Gastrocnemius medialis (tissue), 4 donors: ENCODE measurements at regions not wholly inside any gene's neighbourhood (a gene's known extent, or its start where the extent isn't known, plus 50 kb on each side); places are given as distances from the start of the nearest gene placed in this dataset.

Experiments used
- ATAC-seq, 2 donors: fragments of 150-250 bp; one replicate each; pipeline ENCODE4 v1.9.1; 2016
- DNase-seq, 2 donors: peaks; one replicate each; pipeline ENCODE4 v3.0.0-alpha.2; 2019
- H3K27ac ChIP-seq, 4 donors: fragments of 200-600 bp; sonication (generic); 1 replicate in 1 of 4; 2 replicates in 3 of 4; pipeline ENCODE4 v1.5.1; 2016 to 2018; ENCODE audit warnings: mild to moderate bottlenecking in 2 of 4, moderate library complexity in 1 of 4
- H3K27me3 ChIP-seq, 3 donors: fragments of 200-600 bp; sonication (generic) in 2 of 3; 1 replicate in 1 of 3; 2 replicates in 2 of 3; pipeline versions ENCODE4 v1.5.1 to v1.6.0; 2016 to 2019; ENCODE audit warnings: mild to moderate bottlenecking in 1 of 3, moderate library complexity in 1 of 3
- H3K36me3 ChIP-seq, 2 donors: fragments of 200-600 bp; sonication (generic) in 1 of 2; one replicate each; pipeline ENCODE4 v1.5.1; 2017 to 2018
- H3K4me1 ChIP-seq, 2 donors: fragments of 200-600 bp; sonication (generic) in 1 of 2; one replicate each; pipeline ENCODE4 v1.5.1; 2016 to 2017; ENCODE audit warnings: mild to moderate bottlenecking in 2 of 2
- H3K4me3 ChIP-seq, 4 donors: fragments of 200-600 bp; sonication (generic) in 3 of 4; 1 replicate in 1 of 4; 2 replicates in 3 of 4; pipeline ENCODE4 v1.5.1; 2016 to 2019; ENCODE audit warnings: mild to moderate bottlenecking in 2 of 4
- H3K9me3 ChIP-seq, 3 donors: fragments of 200-600 bp; sonication (generic) in 2 of 3; 1 replicate in 1 of 3; 2 replicates in 2 of 3; pipeline ENCODE4 v1.5.1; 2016 to 2019
- POLR2A ChIP-seq, 2 donors: fragments of 450-650 bp; IDR thresholded peaks; one replicate each; pipeline ENCODE4 v1.6.1; 2017; ENCODE audit warnings: antibody characterized with exemption in 2 of 2, mild to moderate bottlenecking in 2 of 2, moderate library complexity in 2 of 2
- in situ Hi-C, 4 donors: fragments of 200-750 bp; cut with MboI; loops; one replicate each; pipeline versions ENCODE4 v1.15.0 to v1.8.0; 2017; ENCODE audit warnings: low sequenced_read_pairs in 4 of 4
- intact Hi-C: fragments of 100-400 bp; cut with DNase I; formaldehyde crosslinking; loops from one replicate; pipeline ENCODE4 v1.15.1; 2023; ENCODE audit warnings: low total_unique reads
- TF ChIP-seq, protein P1 (sequence below), 5 experiments: fragments of 450-650 bp in 3 of 5; fragments of 200-600 bp in 2 of 5; sonication (generic) in 2 of 5; IDR thresholded peaks in 4 of 5; conservative IDR thresholded peaks in 1 of 5; 1 replicate in 4 of 5; 2 replicates in 1 of 5; pipeline ENCODE4 v1.5.1; 2016 to 2019; ENCODE audit warnings: antibody characterized with exemption in 5 of 5, mild to moderate bottlenecking in 3 of 5, moderate library complexity in 3 of 5

DNA sequence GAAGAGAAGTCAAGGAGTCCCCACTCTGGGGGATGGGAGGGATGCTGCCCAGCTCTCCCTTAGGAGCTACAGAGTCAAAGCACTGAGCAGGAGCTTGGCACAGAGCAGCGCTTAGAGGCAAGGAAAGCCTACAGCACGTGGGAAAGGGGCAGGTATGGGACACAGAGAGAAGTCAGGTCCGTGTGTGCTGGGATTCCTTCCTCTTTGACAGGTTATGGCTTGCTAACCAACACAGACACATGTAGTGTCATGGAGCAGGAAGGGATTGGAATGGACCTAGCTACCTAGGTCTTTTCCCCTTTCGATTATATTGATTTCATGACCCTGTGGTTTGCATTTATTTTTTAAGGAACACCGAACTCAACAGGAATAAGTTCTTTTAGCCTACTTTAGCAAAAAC lies 208.5 kb upstream of the TUT7 start:
- no peaks in the 10 kb centered on the region for H3K4me1 ChIP-seq
- intact Hi-C loops: no loop called here
- no peak overlapping the region for H3K27ac ChIP-seq
- DNase-seq (no peak), ATAC-seq (no peak)
- TF ChIP-seq, protein P1, sequence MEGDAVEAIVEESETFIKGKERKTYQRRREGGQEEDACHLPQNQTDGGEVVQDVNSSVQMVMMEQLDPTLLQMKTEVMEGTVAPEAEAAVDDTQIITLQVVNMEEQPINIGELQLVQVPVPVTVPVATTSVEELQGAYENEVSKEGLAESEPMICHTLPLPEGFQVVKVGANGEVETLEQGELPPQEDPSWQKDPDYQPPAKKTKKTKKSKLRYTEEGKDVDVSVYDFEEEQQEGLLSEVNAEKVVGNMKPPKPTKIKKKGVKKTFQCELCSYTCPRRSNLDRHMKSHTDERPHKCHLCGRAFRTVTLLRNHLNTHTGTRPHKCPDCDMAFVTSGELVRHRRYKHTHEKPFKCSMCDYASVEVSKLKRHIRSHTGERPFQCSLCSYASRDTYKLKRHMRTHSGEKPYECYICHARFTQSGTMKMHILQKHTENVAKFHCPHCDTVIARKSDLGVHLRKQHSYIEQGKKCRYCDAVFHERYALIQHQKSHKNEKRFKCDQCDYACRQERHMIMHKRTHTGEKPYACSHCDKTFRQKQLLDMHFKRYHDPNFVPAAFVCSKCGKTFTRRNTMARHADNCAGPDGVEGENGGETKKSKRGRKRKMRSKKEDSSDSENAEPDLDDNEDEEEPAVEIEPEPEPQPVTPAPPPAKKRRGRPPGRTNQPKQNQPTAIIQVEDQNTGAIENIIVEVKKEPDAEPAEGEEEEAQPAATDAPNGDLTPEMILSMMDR (IDR thresholded peaks at IDR 0.05 in 4 of 5, conservative IDR thresholded peaks at IDR 0.05 in 1 of 5): no peak
- no peak for TF ChIP-seq POLR2A (IDR thresholded peaks at IDR 0.05)
- in situ Hi-C loops: no loop called here
- H3K4me3 ChIP-seq: no peak overlapping the region
- peaks cover 0 to 2% (median 0%) of the 10 kb centered on the region in 3 donors for H3K27me3 ChIP-seq
- H3K36me3 ChIP-seq: no peaks in the 10 kb centered on the region
- H3K9me3 ChIP-seq: no peaks in the 10 kb centered on the region

DNA sequence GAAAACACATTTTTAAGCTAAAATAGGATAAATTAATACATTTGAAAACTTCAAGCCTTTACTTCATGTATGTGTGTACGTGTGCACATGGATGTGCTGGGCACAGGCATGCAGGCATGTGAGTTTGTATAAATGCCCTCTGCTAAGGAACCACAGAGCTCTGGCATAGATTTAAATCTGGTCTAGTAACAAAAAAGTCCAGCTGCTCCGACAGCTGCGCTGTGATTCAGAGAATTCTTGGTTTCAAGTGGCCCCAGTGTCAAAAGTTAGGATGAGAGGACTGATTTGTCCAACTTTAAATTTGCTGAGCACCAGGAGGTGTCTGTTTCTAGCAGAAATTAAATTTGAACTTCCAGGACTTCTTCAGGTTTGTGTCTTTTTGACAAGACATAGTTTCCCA lies 203.7 kb upstream of the TUT7 start:
- H3K4me1 ChIP-seq: peaks cover 0 to 4% of the 10 kb centered on the region in 2 donors
- no peaks in the 10 kb centered on the region for H3K27me3 ChIP-seq
- no peak overlapping the region for H3K4me3 ChIP-seq
- intact Hi-C loops (no loop called here), in situ Hi-C loops (no loop called here)
- no peak overlapping the region for H3K27ac ChIP-seq
- no peak for DNase-seq
- TF ChIP-seq, protein P1 (IDR thresholded peaks at IDR 0.05 in 4 of 5, conservative IDR thresholded peaks at IDR 0.05 in 1 of 5): no peak
- no peak for TF ChIP-seq POLR2A (IDR thresholded peaks at IDR 0.05)
- no peak for ATAC-seq
- no peaks in the 10 kb centered on the region for H3K36me3 ChIP-seq
- no peaks in the 10 kb centered on the region for H3K9me3 ChIP-seq

GRCh38 chr9:86557063-86557766 lies 203.0 kb upstream of the TUT7 start:
- H3K36me3 ChIP-seq: no peaks in the 10 kb centered on the region
- intact Hi-C loops (no loop called here), in situ Hi-C loops (no loop called here)
- H3K4me1 ChIP-seq: peaks cover 0 to 4% of the 10 kb centered on the region in 2 donors
- H3K4me3 ChIP-seq: no peak overlapping the region
- H3K27ac ChIP-seq: no peak overlapping the region
- TF ChIP-seq POLR2A (IDR thresholded peaks at IDR 0.05): no peak
- TF ChIP-seq, protein P1 (IDR thresholded peaks at IDR 0.05 in 4 of 5, conservative IDR thresholded peaks at IDR 0.05 in 1 of 5): no peak
- ATAC-seq: peak; percentile 36 to 82
- no peaks in the 10 kb centered on the region for H3K27me3 ChIP-seq
- H3K9me3 ChIP-seq: no peaks in the 10 kb centered on the region
- DNase-seq: peak in 1 of 2 donors; percentile 42

DNA sequence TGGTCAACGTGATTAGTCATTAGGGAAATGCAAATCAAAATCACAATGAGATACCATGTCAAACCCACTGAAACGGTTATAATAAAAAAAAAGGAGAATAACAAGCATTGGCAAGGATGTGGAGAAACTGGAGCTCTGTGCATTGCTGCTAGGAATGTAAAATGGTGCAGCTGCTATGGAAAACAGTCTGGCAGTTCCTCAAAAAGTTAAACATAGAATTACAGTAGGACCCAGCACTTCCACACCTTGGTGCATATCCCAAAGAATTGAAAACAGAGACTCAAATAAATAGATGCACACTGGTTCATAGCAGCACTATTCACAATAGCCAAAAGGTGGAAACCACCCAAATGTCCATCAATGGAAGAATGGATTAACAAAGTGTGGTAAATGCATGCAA lies 201.5 kb upstream of the TUT7 start:
- no peak for ATAC-seq
- no peaks in the 10 kb centered on the region for H3K9me3 ChIP-seq
- in situ Hi-C loops: no loop called here
- H3K4me1 ChIP-seq: peaks cover 0 to 4% of the 10 kb centered on the region in 2 donors
- no peak overlapping the region for H3K27ac ChIP-seq
- no peaks in the 10 kb centered on the region for H3K36me3 ChIP-seq
- intact Hi-C loops: no loop called here
- H3K4me3 ChIP-seq: no peak overlapping the region
- TF ChIP-seq POLR2A (IDR thresholded peaks at IDR 0.05): no peak
- TF ChIP-seq, protein P1 (IDR thresholded peaks at IDR 0.05 in 4 of 5, conservative IDR thresholded peaks at IDR 0.05 in 1 of 5): no peak
- H3K27me3 ChIP-seq: no peaks in the 10 kb centered on the region
- DNase-seq: no peak

GRCh38 chr9:86550401-86550800 lies 196.2 kb upstream of the TUT7 start:
- H3K27ac ChIP-seq: no peak overlapping the region
- intact Hi-C loops (no loop called here), in situ Hi-C loops (no loop called here)
- DNase-seq (no peak), ATAC-seq (no peak)
- no peak overlapping the region for H3K4me3 ChIP-seq
- H3K4me1 ChIP-seq: peaks cover 8 to 17% of the 10 kb centered on the region in 2 donors
- H3K9me3 ChIP-seq: no peaks in the 10 kb centered on the region
- H3K36me3 ChIP-seq: no peaks in the 10 kb centered on the region
- TF ChIP-seq POLR2A (IDR thresholded peaks at IDR 0.05): no peak
- TF ChIP-seq, protein P1 (IDR thresholded peaks at IDR 0.05 in 4 of 5, conservative IDR thresholded peaks at IDR 0.05 in 1 of 5): no peak
- no peaks in the 10 kb centered on the region for H3K27me3 ChIP-seq
